ENCODE measurements at regions not wholly inside any gene's neighbourhood (a gene's known extent, or its start where the extent isn't known, plus 50 kb on each side); places are given as distances from the start of the nearest gene placed in this dataset.
"Not testable (repeated sequence)": the region's sequence is repeated elsewhere in the genome, so short reads cannot be mapped to it uniquely, and the experiment has no call there.

GRCh38 chr9:134532084-134532483 lies 109.5 kb upstream of the COL5A1 start:
- Histone ChIP-seq H3K18ac (ENCODE audit: extremely low read depth, low read length) (no peak overlapping the region), H3K79me2 (ENCODE audit: control insufficient read depth in 1 of 2, insufficient read depth in 2 of 2, low read length in 2 of 2) (no peaks in the 10 kb centered on the region), H2AFZ (ENCODE audit: low read length) (no peak overlapping the region), H3K14ac (ENCODE audit: insufficient read length) (no peak overlapping the region), H2BK120ac (replicated peaks; ENCODE audit: low read depth, low read length) (no peak overlapping the region), H3K4me3 (ENCODE audit: extremely low read depth in 1 of 4, insufficient read depth in 2 of 4, low read depth in 3 of 4, low read length in 4 of 4) (no peak overlapping the region), H3K9ac (replicated peaks in 1 of 4; ENCODE audit: extremely low read depth in 1 of 4, low read depth in 3 of 4, low read length in 3 of 4) (no peak overlapping the region), H3K79me1 (ENCODE audit: low read depth, low read length) (no peaks in the 10 kb centered on the region), H3K56ac (replicated peaks; ENCODE audit: insufficient read length, low read depth, low read length) (no peak overlapping the region), H4K5ac (ENCODE audit: insufficient read length, low read depth, low read length) (no peak overlapping the region), H2BK15ac (ENCODE audit: low read length) (no peak overlapping the region), H3K36me3 (ENCODE audit: control insufficient read depth in 2 of 4, insufficient read depth in 4 of 4, low read length in 3 of 4) (no peaks in the 10 kb centered on the region), H4K8ac (ENCODE audit: extremely low read depth, insufficient read depth, low read length) (no peak overlapping the region; the same call in 1 of the 2 replicates), H4K91ac (replicated peaks; ENCODE audit: insufficient read length, low read length) (no peak overlapping the region), H4K20me1 (replicated peaks in 1 of 2; ENCODE audit: control insufficient read depth in 1 of 2, insufficient read depth in 2 of 2, low read length in 2 of 2) (no peaks in the 10 kb centered on the region), H2BK12ac (ENCODE audit: low read depth, low read length) (no peak overlapping the region), H3K4ac (replicated peaks; ENCODE audit: insufficient read length, low read depth, low read length) (no peak overlapping the region), H3K23ac (ENCODE audit: insufficient read length) (no peak overlapping the region), H3K4me2 (ENCODE audit: insufficient read depth in 1 of 2, low read depth in 2 of 2, low read length in 2 of 2) (no peak overlapping the region), H2AK5ac (ENCODE audit: low read depth, low read length) (no peak overlapping the region), H2BK20ac (ENCODE audit: low read length) (no peak overlapping the region), H2BK5ac (ENCODE audit: low read depth, low read length) (no peak overlapping the region), H3K27ac (ENCODE audit: low read depth, low read length) (no peak overlapping the region), H3K23me2 (ENCODE audit: low read depth, low read length) (no peaks in the 10 kb centered on the region), H3K27me3 (replicated peaks in 1 of 4; ENCODE audit: control insufficient read depth in 3 of 4, extremely low read depth in 1 of 4, insufficient read depth in 3 of 4, low read length in 3 of 4) (peaks cover 0 to 2% (median 0%) of the 10 kb centered on the region in 4 experiments; a peak in 1 of 7 replicates), H3K9me3 (ENCODE audit: insufficient read depth in 2 of 2, low read depth in 1 of 2, low read length in 1 of 2) (peaks cover 4 to 9% of the 10 kb centered on the region in 2 experiments; a peak in 3 of 4 replicates), H3K4me1 (replicated peaks in 1 of 4; ENCODE audit: control insufficient read depth in 3 of 4, insufficient read depth in 4 of 4, low read length in 3 of 4) (no peaks in the 10 kb centered on the region; a peak in 1 of 7 replicates)
- no peak for TF ChIP-seq CTBP2 (IDR thresholded peaks at IDR 0.05; ENCODE audit: borderline replicate concordance, insufficient read depth, insufficient read length, low read length)
- no peak for TF ChIP-seq SIX5 (IDR thresholded peaks at IDR 0.05; ENCODE audit: low read depth, low read length)
- DNase-seq (ENCODE audit: low read depth in 1 of 2, low spot score in 2 of 2) (no peak), FAIRE-seq (no peak)
- ChIA-PET POLR2A (ENCODE audit: partially characterized antibody) (interaction anchor here (0.9 kb wide), 1 partner anchor 21 kb away, joined by 3 read pairs; no protein-coding TSS in a partner anchor), CTCF (ENCODE audit: partially characterized antibody) (no interaction called here)
- WGBS, 2 experiments (ENCODE audit: extremely low coverage in 1 of 2, insufficient coverage in 1 of 2, insufficient read length in 1 of 2, insufficient replicate concordance in 2 of 2, low coverage in 1 of 2, low lambda C conversion rate in 2 of 2, missing lambda C conversion rate in 1 of 2), result 82% methylated on average over 12 of the region's 12 CpGs; no CpG with 5 or more reads in 1 of the 2 experiments

GRCh38 chr9:134532661-134533060 lies 108.9 kb upstream of the COL5A1 start:
- H4K20me1 ChIP-seq (replicated peaks in 1 of 2; ENCODE audit: control insufficient read depth in 1 of 2, insufficient read depth in 2 of 2, low read length in 2 of 2); H2BK15ac ChIP-seq (ENCODE audit: low read length); CTCF ChIA-PET (ENCODE audit: partially characterized antibody); H2BK5ac ChIP-seq (ENCODE audit: low read depth, low read length); DNase-seq (ENCODE audit: low read depth in 1 of 2, low spot score in 2 of 2); H4K5ac ChIP-seq (ENCODE audit: insufficient read length, low read depth, low read length); H4K91ac ChIP-seq (replicated peaks; ENCODE audit: insufficient read length, low read length); H3K4me3 ChIP-seq (ENCODE audit: extremely low read depth in 1 of 4, insufficient read depth in 2 of 4, low read depth in 3 of 4, low read length in 4 of 4); H3K9ac ChIP-seq (replicated peaks in 1 of 4; ENCODE audit: extremely low read depth in 1 of 4, low read depth in 3 of 4, low read length in 3 of 4); H3K4me2 ChIP-seq (ENCODE audit: insufficient read depth in 1 of 2, low read depth in 2 of 2, low read length in 2 of 2); H3K4ac ChIP-seq (replicated peaks; ENCODE audit: insufficient read length, low read depth, low read length); FAIRE-seq; H2AFZ ChIP-seq (ENCODE audit: low read length); H3K9me3 ChIP-seq (ENCODE audit: insufficient read depth in 2 of 2, low read depth in 1 of 2, low read length in 1 of 2); H3K14ac ChIP-seq (ENCODE audit: insufficient read length); H3K27me3 ChIP-seq (replicated peaks in 1 of 4; ENCODE audit: control insufficient read depth in 3 of 4, extremely low read depth in 1 of 4, insufficient read depth in 3 of 4, low read length in 3 of 4); H3K79me1 ChIP-seq (ENCODE audit: low read depth, low read length); H4K8ac ChIP-seq (ENCODE audit: extremely low read depth, insufficient read depth, low read length); H2BK20ac ChIP-seq (ENCODE audit: low read length); H2BK120ac ChIP-seq (replicated peaks; ENCODE audit: low read depth, low read length); H3K36me3 ChIP-seq (ENCODE audit: control insufficient read depth in 2 of 4, insufficient read depth in 4 of 4, low read length in 3 of 4); H3K23me2 ChIP-seq (ENCODE audit: low read depth, low read length); H3K27ac ChIP-seq (ENCODE audit: low read depth, low read length); H3K56ac ChIP-seq (replicated peaks; ENCODE audit: insufficient read length, low read depth, low read length); H3K18ac ChIP-seq (ENCODE audit: extremely low read depth, low read length); H2BK12ac ChIP-seq (ENCODE audit: low read depth, low read length); H3K4me1 ChIP-seq (replicated peaks in 1 of 4; ENCODE audit: control insufficient read depth in 3 of 4, insufficient read depth in 4 of 4, low read length in 3 of 4); H3K79me2 ChIP-seq (ENCODE audit: control insufficient read depth in 1 of 2, insufficient read depth in 2 of 2, low read length in 2 of 2); H3K23ac ChIP-seq (ENCODE audit: insufficient read length); H2AK5ac ChIP-seq (ENCODE audit: low read depth, low read length): not testable (repeated sequence)
- POLR2A ChIA-PET (ENCODE audit: partially characterized antibody), result interaction anchor here (0.9 kb wide), 1 partner anchor 20 kb away, joined by 3 read pairs; no protein-coding TSS in a partner anchor
- 97% methylated on average over 9 of the region's 9 CpGs; no CpG with 5 or more reads in 1 of the 2 experiments for WGBS, 2 experiments (ENCODE audit: extremely low coverage in 1 of 2, insufficient coverage in 1 of 2, insufficient read length in 1 of 2, insufficient replicate concordance in 2 of 2, low coverage in 1 of 2, low lambda C conversion rate in 2 of 2, missing lambda C conversion rate in 1 of 2)
